Endothelial cell of umbilical vein (primary cell): ENCODE measurements at regions not wholly inside any gene's neighbourhood (a gene's known extent, or its start where the extent isn't known, plus 50 kb on each side); places are given as distances from the start of the nearest gene placed in this dataset.

Experiments
- EZH2 ChIP-seq: IDR thresholded peaks from 2 replicates; pipeline ENCODE4 v1.6.1; 2012; ENCODE audit warnings: borderline replicate concordance, low read depth, mild to moderate bottlenecking, moderate library complexity, low read length, inconsistent platforms; ENCODE audit not compliant: severe bottlenecking
- POLR2A ChIP-seq: IDR thresholded peaks from 2 replicates; pipeline ENCODE4 v1.6.1; 2012; ENCODE audit warnings: low read depth, mild to moderate bottlenecking, control low read depth, low read length
- TF ChIP-seq, protein P1 (sequence below), 2 donors: IDR thresholded peaks; 1 replicate in 1 of 2; 2 replicates in 1 of 2; pipeline ENCODE4 v1.5.1; 2011; ENCODE audit warnings: low read length in 2 of 2, mild to moderate bottlenecking in 2 of 2, moderate library complexity in 2 of 2, control low read depth in 1 of 2, inconsistent platforms in 1 of 2, low read depth in 1 of 2; ENCODE audit not compliant: insufficient read depth in 1 of 2; ENCODE audit errors: extremely low read depth in 1 of 2

DNA sequence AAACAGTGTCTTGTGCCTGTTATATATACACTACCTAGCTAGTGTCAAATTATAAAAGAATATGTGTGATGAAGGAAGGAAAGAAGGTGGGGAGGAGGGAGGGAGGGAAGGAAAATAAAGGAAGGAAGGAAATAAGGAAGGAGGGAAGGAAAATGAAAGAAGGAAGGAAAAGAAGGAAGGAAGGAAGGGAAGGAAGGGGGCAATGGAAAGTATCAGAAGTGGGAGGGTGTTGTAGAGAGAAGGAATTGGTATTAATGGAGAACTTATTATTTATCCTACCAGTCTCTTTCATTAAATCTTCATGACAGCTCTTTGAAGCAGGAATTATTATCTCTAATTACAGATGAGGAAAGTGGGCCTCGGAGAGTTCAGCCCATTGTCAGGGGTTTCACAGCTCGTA is 202.4 kb downstream of the SAMD5 start:
- TF ChIP-seq, protein P1, sequence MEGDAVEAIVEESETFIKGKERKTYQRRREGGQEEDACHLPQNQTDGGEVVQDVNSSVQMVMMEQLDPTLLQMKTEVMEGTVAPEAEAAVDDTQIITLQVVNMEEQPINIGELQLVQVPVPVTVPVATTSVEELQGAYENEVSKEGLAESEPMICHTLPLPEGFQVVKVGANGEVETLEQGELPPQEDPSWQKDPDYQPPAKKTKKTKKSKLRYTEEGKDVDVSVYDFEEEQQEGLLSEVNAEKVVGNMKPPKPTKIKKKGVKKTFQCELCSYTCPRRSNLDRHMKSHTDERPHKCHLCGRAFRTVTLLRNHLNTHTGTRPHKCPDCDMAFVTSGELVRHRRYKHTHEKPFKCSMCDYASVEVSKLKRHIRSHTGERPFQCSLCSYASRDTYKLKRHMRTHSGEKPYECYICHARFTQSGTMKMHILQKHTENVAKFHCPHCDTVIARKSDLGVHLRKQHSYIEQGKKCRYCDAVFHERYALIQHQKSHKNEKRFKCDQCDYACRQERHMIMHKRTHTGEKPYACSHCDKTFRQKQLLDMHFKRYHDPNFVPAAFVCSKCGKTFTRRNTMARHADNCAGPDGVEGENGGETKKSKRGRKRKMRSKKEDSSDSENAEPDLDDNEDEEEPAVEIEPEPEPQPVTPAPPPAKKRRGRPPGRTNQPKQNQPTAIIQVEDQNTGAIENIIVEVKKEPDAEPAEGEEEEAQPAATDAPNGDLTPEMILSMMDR (IDR thresholded peaks at IDR 0.05; ENCODE audit: extremely low read depth in 1 of 2, insufficient read depth in 1 of 2, low read depth in 1 of 2, low read length in 2 of 2), result no peak
- TF ChIP-seq POLR2A, result no peak
- no peak for TF ChIP-seq EZH2
